ENCODE measurements at regions not wholly inside any gene's neighbourhood (a gene's known extent, or its start where the extent isn't known, plus 50 kb on each side); places are given as distances from the start of the nearest gene placed in this dataset.

- Histone ChIP-seq H3K9ac (ENCODE audit: low read length) (no peak overlapping the region), H3K79me2 (replicated peaks; ENCODE audit: insufficient read depth, low read length) (no peaks in the 10 kb centered on the region), H2AFZ (ENCODE audit: low read depth, low read length) (no peak overlapping the region), H3K27me3 (ENCODE audit: insufficient read depth, low read depth, low read length) (no peaks in the 10 kb centered on the region), H3K9me3 (ENCODE audit: low read length) (no peaks in the 10 kb centered on the region), H3K4me3 (ENCODE audit: low read length) (no peak overlapping the region), H4K20me1 (ENCODE audit: insufficient read depth) (no peaks in the 10 kb centered on the region), H3K9me2 (ENCODE audit: insufficient read depth, low read length) (no peaks in the 10 kb centered on the region), H3K4me2 (ENCODE audit: low read length) (no peak overlapping the region), H3K27ac (ENCODE audit: low read length) (no peak overlapping the region), H3K36me3 (ENCODE audit: insufficient read depth, low read length) (no peaks in the 10 kb centered on the region), H3F3A (ENCODE audit: insufficient read depth, low read length, poor library complexity, severe bottlenecking) (no peaks in the 10 kb centered on the region)
- no peak for TF ChIP-seq SMC3 (conservative IDR thresholded peaks at IDR 0.05; ENCODE audit: poor library complexity)
- TF ChIP-seq POLR2AphosphoS5 (IDR thresholded peaks at IDR 0.05), result no peak
- TF ChIP-seq, protein P1, sequence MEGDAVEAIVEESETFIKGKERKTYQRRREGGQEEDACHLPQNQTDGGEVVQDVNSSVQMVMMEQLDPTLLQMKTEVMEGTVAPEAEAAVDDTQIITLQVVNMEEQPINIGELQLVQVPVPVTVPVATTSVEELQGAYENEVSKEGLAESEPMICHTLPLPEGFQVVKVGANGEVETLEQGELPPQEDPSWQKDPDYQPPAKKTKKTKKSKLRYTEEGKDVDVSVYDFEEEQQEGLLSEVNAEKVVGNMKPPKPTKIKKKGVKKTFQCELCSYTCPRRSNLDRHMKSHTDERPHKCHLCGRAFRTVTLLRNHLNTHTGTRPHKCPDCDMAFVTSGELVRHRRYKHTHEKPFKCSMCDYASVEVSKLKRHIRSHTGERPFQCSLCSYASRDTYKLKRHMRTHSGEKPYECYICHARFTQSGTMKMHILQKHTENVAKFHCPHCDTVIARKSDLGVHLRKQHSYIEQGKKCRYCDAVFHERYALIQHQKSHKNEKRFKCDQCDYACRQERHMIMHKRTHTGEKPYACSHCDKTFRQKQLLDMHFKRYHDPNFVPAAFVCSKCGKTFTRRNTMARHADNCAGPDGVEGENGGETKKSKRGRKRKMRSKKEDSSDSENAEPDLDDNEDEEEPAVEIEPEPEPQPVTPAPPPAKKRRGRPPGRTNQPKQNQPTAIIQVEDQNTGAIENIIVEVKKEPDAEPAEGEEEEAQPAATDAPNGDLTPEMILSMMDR (IDR thresholded peaks at IDR 0.05; ENCODE audit: poor library complexity, severe bottlenecking), result no peak
- no peak for TF ChIP-seq EP300 (conservative IDR thresholded peaks at IDR 0.05; ENCODE audit: poor library complexity, severe bottlenecking)
- TF ChIP-seq TAF1 (IDR thresholded peaks at IDR 0.05; ENCODE audit: low read depth), result no peak
- no peak for TF ChIP-seq EZH2 (IDR thresholded peaks at IDR 0.05; ENCODE audit: borderline replicate concordance, insufficient read depth, low read length, poor library complexity, severe bottlenecking)
- TF ChIP-seq, protein P2, sequence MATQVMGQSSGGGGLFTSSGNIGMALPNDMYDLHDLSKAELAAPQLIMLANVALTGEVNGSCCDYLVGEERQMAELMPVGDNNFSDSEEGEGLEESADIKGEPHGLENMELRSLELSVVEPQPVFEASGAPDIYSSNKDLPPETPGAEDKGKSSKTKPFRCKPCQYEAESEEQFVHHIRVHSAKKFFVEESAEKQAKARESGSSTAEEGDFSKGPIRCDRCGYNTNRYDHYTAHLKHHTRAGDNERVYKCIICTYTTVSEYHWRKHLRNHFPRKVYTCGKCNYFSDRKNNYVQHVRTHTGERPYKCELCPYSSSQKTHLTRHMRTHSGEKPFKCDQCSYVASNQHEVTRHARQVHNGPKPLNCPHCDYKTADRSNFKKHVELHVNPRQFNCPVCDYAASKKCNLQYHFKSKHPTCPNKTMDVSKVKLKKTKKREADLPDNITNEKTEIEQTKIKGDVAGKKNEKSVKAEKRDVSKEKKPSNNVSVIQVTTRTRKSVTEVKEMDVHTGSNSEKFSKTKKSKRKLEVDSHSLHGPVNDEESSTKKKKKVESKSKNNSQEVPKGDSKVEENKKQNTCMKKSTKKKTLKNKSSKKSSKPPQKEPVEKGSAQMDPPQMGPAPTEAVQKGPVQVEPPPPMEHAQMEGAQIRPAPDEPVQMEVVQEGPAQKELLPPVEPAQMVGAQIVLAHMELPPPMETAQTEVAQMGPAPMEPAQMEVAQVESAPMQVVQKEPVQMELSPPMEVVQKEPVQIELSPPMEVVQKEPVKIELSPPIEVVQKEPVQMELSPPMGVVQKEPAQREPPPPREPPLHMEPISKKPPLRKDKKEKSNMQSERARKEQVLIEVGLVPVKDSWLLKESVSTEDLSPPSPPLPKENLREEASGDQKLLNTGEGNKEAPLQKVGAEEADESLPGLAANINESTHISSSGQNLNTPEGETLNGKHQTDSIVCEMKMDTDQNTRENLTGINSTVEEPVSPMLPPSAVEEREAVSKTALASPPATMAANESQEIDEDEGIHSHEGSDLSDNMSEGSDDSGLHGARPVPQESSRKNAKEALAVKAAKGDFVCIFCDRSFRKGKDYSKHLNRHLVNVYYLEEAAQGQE (IDR thresholded peaks at IDR 0.05; ENCODE audit: borderline replicate concordance), result no peak
- TF ChIP-seq MXI1 (conservative IDR thresholded peaks at IDR 0.05; ENCODE audit: poor library complexity, severe bottlenecking), result no peak
- TF ChIP-seq RAD21 (conservative IDR thresholded peaks at IDR 0.05), result no peak
These were observed 135.9 kb upstream of the PPP2R2D start for GRCh38 chr10:131764929-131765328.

- H3F3A ChIP-seq (ENCODE audit: insufficient read depth, low read length, poor library complexity, severe bottlenecking), result no peaks in the 10 kb centered on the region
- no peaks in the 10 kb centered on the region for H3K36me3 ChIP-seq (ENCODE audit: insufficient read depth, low read length)
- H3K9ac ChIP-seq (ENCODE audit: low read length), result no peak overlapping the region
- H3K27me3 ChIP-seq (ENCODE audit: insufficient read depth, low read depth, low read length), result no peaks in the 10 kb centered on the region
- no peak overlapping the region for H3K4me3 ChIP-seq (ENCODE audit: low read length)
- no peak overlapping the region for H3K4me2 ChIP-seq (ENCODE audit: low read length)
- H3K9me2 ChIP-seq (ENCODE audit: insufficient read depth, low read length), result no peaks in the 10 kb centered on the region
- TF ChIP-seq POLR2AphosphoS5 (IDR thresholded peaks at IDR 0.05), result no peak
- TF ChIP-seq RAD21 (conservative IDR thresholded peaks at IDR 0.05), result no peak
- TF ChIP-seq, protein P2 (IDR thresholded peaks at IDR 0.05; ENCODE audit: borderline replicate concordance), result no peak
- H3K9me3 ChIP-seq (ENCODE audit: low read length), result no peaks in the 10 kb centered on the region
- no peak overlapping the region for H2AFZ ChIP-seq (ENCODE audit: low read depth, low read length)
- no peak overlapping the region for H3K27ac ChIP-seq (ENCODE audit: low read length)
- no peaks in the 10 kb centered on the region for H3K79me2 ChIP-seq (replicated peaks; ENCODE audit: insufficient read depth, low read length)
- H4K20me1 ChIP-seq (ENCODE audit: insufficient read depth), result no peaks in the 10 kb centered on the region
These were observed 134.7 kb upstream of the PPP2R2D start for GRCh38 chr10:131766096-131766495.
